NCI-H345 treated with DMSO at 0.1 percent for 48 hours (cell line): ENCODE measurements at regions not wholly inside any gene's neighbourhood (a gene's known extent, or its start where the extent isn't known, plus 50 kb on each side); places are given as distances from the start of the nearest gene placed in this dataset.

ENCODE experiments used
- DNase-seq: peaks from one replicate; lab custom pipeline; 2025; ENCODE audit not compliant: unreplicated experiment; lab: John Stamatoyannopoulos, UW

GRCh38 chr1:169001353-169001752, 105.1 kb upstream of the ATP1B1 start:
- no peak for DNase-seq

DNA sequence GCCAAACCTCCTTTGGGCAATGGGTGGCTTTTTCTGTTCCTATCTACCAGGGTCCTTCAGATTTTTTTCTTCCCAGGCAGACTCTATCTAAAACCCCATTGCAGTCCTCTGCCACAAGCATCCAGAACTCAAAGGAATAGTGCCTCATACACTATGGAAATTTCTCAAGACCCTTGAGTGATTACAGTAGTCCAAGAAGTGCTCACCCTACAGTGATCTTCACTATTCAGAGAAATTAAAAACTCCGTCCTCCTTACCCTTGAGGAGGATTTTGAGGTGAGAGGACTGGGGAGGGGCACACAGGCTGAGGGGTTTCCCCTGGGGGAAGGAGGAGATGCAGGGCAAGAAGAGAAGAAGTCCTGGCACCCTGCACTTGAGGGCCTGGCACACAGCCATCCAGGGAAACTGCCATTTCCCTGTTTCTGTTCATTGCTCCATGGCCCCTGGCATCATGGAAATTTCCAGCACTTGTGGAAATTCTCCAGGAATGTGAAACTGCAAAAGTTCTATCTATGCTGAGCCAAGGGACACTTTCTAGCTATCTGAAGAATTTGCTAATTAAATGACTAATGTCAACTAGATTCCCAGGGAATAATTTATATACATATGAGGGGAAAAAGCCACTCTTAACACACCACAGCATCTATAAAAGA, 102.5 kb upstream of the ATP1B1 start:
- DNase-seq = no peak

DNA sequence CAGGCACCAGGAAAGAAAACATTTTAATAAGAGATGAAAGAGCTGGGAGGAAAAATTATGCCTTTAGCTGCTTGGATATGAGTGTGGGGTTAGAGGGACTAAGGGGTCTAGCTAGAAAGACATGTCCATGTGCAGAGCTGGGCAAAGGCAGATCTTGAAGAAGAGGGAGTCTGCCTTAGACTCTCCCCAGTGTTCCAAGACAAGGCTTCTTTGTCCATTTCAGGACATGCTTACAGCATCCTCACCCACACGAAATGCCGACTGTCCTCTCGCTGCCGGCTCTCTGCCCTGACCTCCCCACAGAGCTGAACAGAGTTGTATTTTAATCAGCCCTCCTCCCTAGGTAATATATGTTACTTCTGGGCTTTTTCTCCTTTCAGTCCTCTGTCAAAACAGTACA, 100.7 kb upstream of the ATP1B1 start:
- no peak for DNase-seq

DNA sequence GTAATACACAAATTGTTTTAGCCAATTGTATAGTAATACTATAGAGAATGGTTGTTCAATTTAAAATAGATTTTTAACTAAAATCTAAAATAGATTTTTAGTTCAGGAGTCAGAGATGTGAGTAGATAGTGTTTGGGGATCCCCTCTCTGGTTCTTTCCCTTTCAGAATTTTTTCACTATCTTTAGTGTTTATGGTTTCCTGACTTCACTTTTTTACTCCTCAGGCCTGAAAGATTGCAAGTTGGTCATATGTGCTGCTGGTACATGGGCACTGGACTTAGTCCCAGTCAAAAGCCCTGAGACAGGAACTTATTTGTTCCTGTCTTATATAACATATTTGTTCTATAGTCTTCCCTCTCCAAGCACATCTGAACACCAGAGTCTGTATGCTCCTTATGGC, 96.8 kb upstream of the ATP1B1 start:
- no peak for DNase-seq

- no peak for DNase-seq
Measured at GRCh38 chr1:169012416-169012815, 94.1 kb upstream of the ATP1B1 start.

GRCh38 chr1:169013821-169014220, 92.7 kb upstream of the ATP1B1 start:
- no peak for DNase-seq

GRCh38 chr1:169015464-169015863, 91.0 kb upstream of the ATP1B1 start:
- no peak for DNase-seq

- no peak for DNase-seq
Measured at GRCh38 chr1:169018751-169019150, 87.7 kb upstream of the ATP1B1 start.

GRCh38 chr1:169019419-169020058, 87.0 kb upstream of the ATP1B1 start:
- no peak for DNase-seq

GRCh38 chr1:169020684-169021083, 85.8 kb upstream of the ATP1B1 start:
- DNase-seq = no peak

GRCh38 chr1:169022648-169023047, 83.8 kb upstream of the ATP1B1 start:
- no peak for DNase-seq

- no peak for DNase-seq
Measured at GRCh38 chr1:169024255-169024654, 82.2 kb upstream of the ATP1B1 start.

DNA sequence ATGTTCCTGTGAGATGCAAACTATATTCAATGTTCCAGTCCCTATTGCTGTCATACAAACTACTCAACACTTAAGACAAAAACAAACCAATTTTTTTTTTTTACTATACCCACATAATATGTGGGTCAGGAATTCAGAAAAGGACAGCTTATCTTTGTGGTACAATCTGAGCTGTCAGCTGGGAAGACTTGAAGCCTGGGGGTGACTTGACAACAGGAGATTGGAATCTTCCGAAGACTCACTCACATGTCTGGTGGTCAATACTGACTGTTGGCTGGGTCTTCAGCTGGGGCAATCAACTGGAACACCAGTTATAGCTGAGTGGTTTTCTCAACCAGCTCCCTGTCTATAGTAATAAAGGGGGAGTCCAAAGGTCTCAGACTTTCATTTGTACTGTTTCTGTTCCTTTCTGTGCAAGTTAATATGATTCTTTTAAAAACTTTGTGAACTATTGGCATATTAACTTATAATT, 81.7 kb upstream of the ATP1B1 start:
- DNase-seq = no peak

GRCh38 chr1:169025412-169025811, 81.1 kb upstream of the ATP1B1 start:
- DNase-seq = no peak

GRCh38 chr1:169027607-169028320, 78.7 kb upstream of the ATP1B1 start:
- DNase-seq = no peak

DNA sequence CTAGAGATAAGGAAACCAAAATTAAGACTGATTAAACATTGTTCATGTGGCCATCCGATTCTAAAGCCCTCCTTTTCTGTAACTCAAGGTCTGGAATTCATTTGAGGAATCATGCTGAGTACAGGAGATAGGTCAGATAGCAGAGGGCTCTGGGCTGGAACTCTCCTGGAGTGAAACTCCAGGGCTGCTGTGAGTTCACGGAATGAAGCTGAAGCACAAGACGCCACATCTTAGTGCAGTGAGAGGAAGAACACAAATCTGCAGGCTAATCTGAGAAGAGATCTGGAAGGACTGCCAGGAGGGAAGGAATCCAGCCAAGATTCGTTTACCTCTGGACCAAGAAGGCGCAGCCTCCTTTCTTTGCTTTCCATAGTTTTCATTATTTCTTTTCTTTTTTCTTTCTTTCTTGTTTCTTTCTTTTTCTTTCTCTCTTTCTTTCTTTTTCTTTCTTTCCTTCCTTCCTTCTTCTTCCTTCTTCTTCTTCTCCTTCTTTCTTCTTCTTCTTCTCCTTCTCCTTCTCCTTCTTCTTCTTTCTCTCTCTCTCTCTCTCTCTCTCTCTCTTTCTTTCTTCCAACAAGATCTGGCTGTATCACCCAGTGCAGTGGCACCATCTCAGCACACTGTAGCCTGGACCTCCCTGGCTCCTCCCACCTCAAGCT, 74.8 kb upstream of the ATP1B1 start:
- DNase-seq = no peak

DNA sequence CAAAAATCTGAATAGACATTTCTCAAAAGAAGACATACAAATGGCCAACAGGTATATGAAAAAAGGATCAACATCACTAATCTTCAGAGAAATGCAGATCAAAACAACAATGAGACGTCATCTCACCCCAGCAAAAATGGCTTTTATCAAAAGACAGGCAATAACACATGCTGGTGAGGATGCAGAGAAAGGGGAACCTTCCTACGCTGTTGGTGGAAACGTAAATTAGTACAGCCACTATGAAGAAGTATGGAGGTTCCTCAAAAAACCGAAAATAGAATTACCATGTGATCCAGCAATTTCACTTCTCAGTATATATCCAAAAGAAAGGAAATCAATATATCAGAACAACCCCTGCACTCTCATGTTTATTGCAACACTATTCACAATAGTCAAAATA, 65.1 kb upstream of the ATP1B1 start:
- no peak for DNase-seq

GRCh38 chr1:169042377-169042776, 64.1 kb upstream of the ATP1B1 start:
- no peak for DNase-seq

DNA sequence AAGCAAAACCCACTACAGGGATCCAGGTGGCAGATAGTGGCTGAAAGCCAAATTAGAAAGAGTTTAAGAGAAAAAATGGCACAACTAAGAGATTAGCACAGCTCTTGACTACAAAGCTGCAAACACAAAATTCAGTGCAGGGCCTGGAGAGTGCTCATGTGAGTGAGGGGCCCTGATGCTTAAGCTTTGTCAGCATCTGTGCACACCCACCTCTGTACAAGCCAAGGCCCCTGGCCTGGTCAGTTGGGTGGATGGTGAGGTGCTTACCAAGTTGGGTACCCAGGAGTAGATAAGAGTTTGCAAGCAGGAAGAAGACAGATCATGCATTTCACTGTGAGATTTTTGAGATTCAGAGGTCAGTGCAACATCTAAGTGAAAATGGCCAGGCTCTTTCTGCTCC, 62.7 kb upstream of the ATP1B1 start:
- DNase-seq = no peak

GRCh38 chr1:169044296-169044695, 62.2 kb upstream of the ATP1B1 start:
- DNase-seq = no peak

- no peak for DNase-seq
Measured at GRCh38 chr1:169044971-169045370, 61.5 kb upstream of the ATP1B1 start.

GRCh38 chr1:169046671-169047070, 59.8 kb upstream of the ATP1B1 start:
- DNase-seq = no peak
